ENCODE measurements at regions not wholly inside any gene's neighbourhood (a gene's known extent, or its start where the extent isn't known, plus 50 kb on each side); places are given as distances from the start of the nearest gene placed in this dataset.

DNA sequence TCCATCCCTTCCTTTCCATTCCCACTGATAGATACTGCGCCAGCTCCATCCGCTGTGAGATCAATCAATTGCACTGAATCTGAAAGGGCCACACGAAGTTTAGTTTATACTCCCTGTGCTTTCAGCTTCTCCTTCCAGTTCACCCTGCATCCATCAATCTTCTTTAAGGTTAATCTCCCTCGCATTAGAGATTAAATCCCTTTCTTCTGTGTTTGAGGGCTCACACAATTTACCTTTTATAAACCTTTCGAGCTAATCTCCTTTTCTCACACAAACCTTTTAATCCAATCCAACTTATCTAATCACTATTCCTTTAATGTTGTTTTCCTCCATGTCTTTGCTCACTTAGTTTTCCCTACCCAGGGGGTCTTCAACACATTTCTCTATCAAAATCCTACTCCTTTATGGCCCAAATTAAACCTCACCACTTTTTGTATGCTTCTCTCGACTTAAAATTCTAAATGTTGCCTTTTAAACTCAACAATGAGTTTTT is 64.6 kb upstream of the HAPLN1 start:
- no peak for DNase-seq (ENCODE audit: low spot score)
- in situ Hi-C loops (cut with MboI; ENCODE audit: low pct_unique_long_range_greater_than_20kb, low sequenced_read_pairs, unreplicated experiment): no loop called here
- TF ChIP-seq CTCF (IDR thresholded peaks at IDR 0.05; ENCODE audit: extremely low read depth, insufficient read depth, missing control alignments): no peak

DNA sequence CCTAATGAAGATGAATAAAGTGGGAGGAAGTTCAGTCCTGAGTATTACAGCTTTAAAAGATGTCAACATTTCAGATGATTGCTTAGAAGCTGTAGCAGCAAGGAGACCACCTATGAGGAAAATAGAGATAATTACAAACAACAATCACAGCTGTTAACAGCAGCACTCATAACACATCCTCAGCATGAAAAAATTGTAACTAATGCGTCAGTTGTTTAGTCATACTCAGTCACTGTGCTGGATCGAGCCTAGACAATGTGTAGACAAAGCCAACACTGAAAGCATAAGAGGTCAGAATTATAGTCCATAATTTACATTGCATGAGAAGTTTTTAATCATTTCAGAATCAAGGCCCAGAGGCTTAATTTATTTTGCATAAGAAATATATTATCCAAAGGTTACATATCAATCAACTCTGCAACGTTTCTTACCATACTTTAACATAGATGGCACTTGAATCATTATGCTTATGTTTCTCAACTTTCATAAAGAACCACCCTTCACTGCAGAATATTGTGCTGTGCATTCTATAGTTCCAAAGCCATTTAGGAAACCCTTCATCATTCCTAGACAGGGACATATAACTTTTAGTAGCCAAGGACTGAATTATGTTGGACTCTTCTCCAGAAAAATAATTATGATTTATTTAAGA is 60.2 kb upstream of the HAPLN1 start:
- no peak for TF ChIP-seq CTCF (IDR thresholded peaks at IDR 0.05; ENCODE audit: extremely low read depth, insufficient read depth, missing control alignments)
- in situ Hi-C loops (cut with MboI; ENCODE audit: low pct_unique_long_range_greater_than_20kb, low sequenced_read_pairs, unreplicated experiment): no loop called here
- DNase-seq (ENCODE audit: low spot score): no peak

DNA sequence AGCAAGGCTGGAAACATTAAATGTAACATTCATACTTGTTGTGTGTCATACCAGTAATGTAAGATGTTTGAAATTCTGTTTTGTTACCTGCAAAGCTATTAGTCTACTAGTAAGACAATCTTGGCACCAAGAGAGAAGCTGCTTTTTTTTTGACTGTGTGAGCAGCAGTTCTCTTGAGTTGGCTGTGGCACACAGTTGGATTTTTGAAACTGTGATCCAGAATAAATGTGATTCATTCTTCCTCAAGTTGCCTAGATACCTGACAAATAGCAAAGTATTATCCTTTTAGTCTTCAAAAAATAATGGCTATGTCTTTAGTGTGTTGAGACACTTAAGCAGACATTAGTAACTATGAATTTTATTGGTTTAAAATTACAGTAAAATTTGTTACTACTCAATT is 57.2 kb upstream of the HAPLN1 start:
- in situ Hi-C loops (cut with MboI; ENCODE audit: low pct_unique_long_range_greater_than_20kb, low sequenced_read_pairs, unreplicated experiment): no loop called here
- DNase-seq (ENCODE audit: low spot score): no peak
- TF ChIP-seq CTCF (IDR thresholded peaks at IDR 0.05; ENCODE audit: extremely low read depth, insufficient read depth, missing control alignments): no peak

- in situ Hi-C loops (cut with MboI; ENCODE audit: low pct_unique_long_range_greater_than_20kb, low sequenced_read_pairs, unreplicated experiment): no loop called here
- TF ChIP-seq CTCF (IDR thresholded peaks at IDR 0.05; ENCODE audit: extremely low read depth, insufficient read depth, missing control alignments): no peak
Measured at GRCh38 chr5:83776437-83777031, 55.9 kb upstream of the HAPLN1 start.

More at GRCh38 chr5:83776437-83777031, 55.9 kb upstream of the HAPLN1 start:
- DNase-seq (ENCODE audit: low spot score): no peak

Measured in GM13977 (cell line).